ENCODE measurements at regions not wholly inside any gene's neighbourhood (a gene's known extent, or its start where the extent isn't known, plus 50 kb on each side); places are given as distances from the start of the nearest gene placed in this dataset.

- ChIA-PET POLR2A (no interaction called here), CTCF (ENCODE audit: unreplicated experiment) (no interaction called here)
- H4K20me1 ChIP-seq (ENCODE audit: insufficient read depth, low read length): no peaks in the 10 kb centered on the region
- no peak overlapping the region for H3K27ac ChIP-seq (ENCODE audit: low read depth, low read length, poor library complexity, severe bottlenecking)
- intact Hi-C loops (cut with micrococcal nuclease; ENCODE audit: unreplicated experiment): no loop called here
- no peak overlapping the region for H3K4me3 ChIP-seq (ENCODE audit: low read depth, low read length, poor library complexity, severe bottlenecking)
- H3K9me2 ChIP-seq (ENCODE audit: insufficient read depth, low read length): no peaks in the 10 kb centered on the region
- H2AFZ ChIP-seq (ENCODE audit: low read length): no peak overlapping the region
- no peaks in the 10 kb centered on the region for H3K4me1 ChIP-seq (ENCODE audit: insufficient read depth, low read length, poor library complexity, severe bottlenecking)
- TF ChIP-seq CTCF (conservative IDR thresholded peaks at IDR 0.05; ENCODE audit: low read length) (no peak), EZH2phosphoT487 (IDR thresholded peaks at IDR 0.05; ENCODE audit: borderline replicate concordance, low read depth, low read length) (no peak)
- no peak overlapping the region for H3K4me2 ChIP-seq (ENCODE audit: low read length)
- BruUV-seq (replicated peaks): no TSS peak
- H3K9me3 ChIP-seq (ENCODE audit: low read length): no peaks in the 10 kb centered on the region
- no peaks in the 10 kb centered on the region for H3K36me3 ChIP-seq (ENCODE audit: insufficient read depth, low read length)
- no peak for DNase-seq (ENCODE audit: low spot score)
- no peaks in the 10 kb centered on the region for H3K79me2 ChIP-seq (ENCODE audit: insufficient read depth, low read depth, low read length)
Measured at GRCh38 chr3:86225461-86225860, 765.5 kb downstream of the VGLL3 start.

GRCh38 chr3:86221601-86222000 is 769.3 kb downstream of the VGLL3 start:
- Histone ChIP-seq H3K4me3 (ENCODE audit: low read depth, low read length, poor library complexity, severe bottlenecking) (no peak overlapping the region), H3K9me2 (ENCODE audit: insufficient read depth, low read length) (no peaks in the 10 kb centered on the region)
- POLR2A ChIA-PET: no interaction called here

GRCh38 chr3:86208772-86209171 is 782.2 kb downstream of the VGLL3 start:
- ChIA-PET CTCF (ENCODE audit: unreplicated experiment) (no interaction called here), POLR2A (interaction anchor here (1.0 kb wide), 1 partner anchor 8 kb away, joined by 3 read pairs; no protein-coding TSS in a partner anchor)
- TF ChIP-seq CTCF (conservative IDR thresholded peaks at IDR 0.05; ENCODE audit: low read length): no peak
- no peak for TF ChIP-seq EZH2phosphoT487 (IDR thresholded peaks at IDR 0.05; ENCODE audit: borderline replicate concordance, low read depth, low read length)
- H3K79me2 ChIP-seq (ENCODE audit: insufficient read depth, low read depth, low read length): no peaks in the 10 kb centered on the region
- intact Hi-C loops (cut with micrococcal nuclease; ENCODE audit: unreplicated experiment): no loop called here
- H2AFZ ChIP-seq (ENCODE audit: low read length): no peak overlapping the region
- DNase-seq (ENCODE audit: low spot score): no peak
- H3K9me3 ChIP-seq (ENCODE audit: low read length): no peaks in the 10 kb centered on the region
- H3K4me3 ChIP-seq (ENCODE audit: low read depth, low read length, poor library complexity, severe bottlenecking): no peak overlapping the region
- no peaks in the 10 kb centered on the region for H3K4me1 ChIP-seq (ENCODE audit: insufficient read depth, low read length, poor library complexity, severe bottlenecking)
- no peaks in the 10 kb centered on the region for H4K20me1 ChIP-seq (ENCODE audit: insufficient read depth, low read length)
- no peaks in the 10 kb centered on the region for H3K9me2 ChIP-seq (ENCODE audit: insufficient read depth, low read length)
- no peak overlapping the region for H3K4me2 ChIP-seq (ENCODE audit: low read length)
- no peak overlapping the region for H3K27ac ChIP-seq (ENCODE audit: low read depth, low read length, poor library complexity, severe bottlenecking)
- no TSS peak for BruUV-seq (replicated peaks)
- no peaks in the 10 kb centered on the region for H3K36me3 ChIP-seq (ENCODE audit: insufficient read depth, low read length)

More at GRCh38 chr3:86221601-86222000, 769.3 kb downstream of the VGLL3 start:
- BruUV-seq (replicated peaks): no TSS peak
- Histone ChIP-seq H3K4me1 (ENCODE audit: insufficient read depth, low read length, poor library complexity, severe bottlenecking) (no peaks in the 10 kb centered on the region), H3K4me2 (ENCODE audit: low read length) (no peak overlapping the region), H4K20me1 (ENCODE audit: insufficient read depth, low read length) (no peaks in the 10 kb centered on the region), H3K27ac (ENCODE audit: low read depth, low read length, poor library complexity, severe bottlenecking) (no peak overlapping the region), H3K79me2 (ENCODE audit: insufficient read depth, low read depth, low read length) (no peaks in the 10 kb centered on the region), H2AFZ (ENCODE audit: low read length) (no peak overlapping the region), H3K9me3 (ENCODE audit: low read length) (no peaks in the 10 kb centered on the region), H3K36me3 (ENCODE audit: insufficient read depth, low read length) (no peaks in the 10 kb centered on the region)
- TF ChIP-seq EZH2phosphoT487 (IDR thresholded peaks at IDR 0.05; ENCODE audit: borderline replicate concordance, low read depth, low read length) (no peak), CTCF (conservative IDR thresholded peaks at IDR 0.05; ENCODE audit: low read length) (no peak)
- intact Hi-C loops (cut with micrococcal nuclease; ENCODE audit: unreplicated experiment): no loop called here
- CTCF ChIA-PET (ENCODE audit: unreplicated experiment): no interaction called here
- DNase-seq (ENCODE audit: low spot score): no peak

Measured in OCI-LY7 (cell line).